GM12878 (cell line): ENCODE measurements at regions not wholly inside any gene's neighbourhood (a gene's known extent, or its start where the extent isn't known, plus 50 kb on each side); places are given as distances from the start of the nearest gene placed in this dataset.

Experiments used
- ATAC-seq: fragments of 200-7000 bp; cut with Tn5 transposase; 3 replicates; pipeline ENCODE4 v1.9.1; 2020; ENCODE audit warnings: mild to moderate bottlenecking, moderate library complexity
- BruUV-seq: library from RNA; stranded (reverse); fragments of 400-500 nt; replicated peaks from 2 replicates; lab custom pipeline; 2021; lab: Mats Ljungman, UMichigan
- CTCF ChIA-PET: fragments of 300-600 bp; sonication (Branson Sonifier 250); formaldehyde crosslinking; extraction: SDS; loops from one replicate; lab custom pipeline; 2021; ENCODE audit warnings: inconsistent platforms; lab: Yijun Ruan, JAX
- POLR2A ChIA-PET: fragments of 350-600 bp; formaldehyde crosslinking; extraction: SDS; loops from one replicate; lab custom pipeline; 2021; ENCODE audit warnings: inconsistent platforms; lab: Charles Lee
- RAD21 ChIA-PET: fragments of 300-600 bp; sonication (Branson Sonifier 250); formaldehyde crosslinking; loops from one replicate; lab custom pipeline; 2023; ENCODE audit warnings: antibody characterized with exemption; ENCODE audit not compliant: unreplicated experiment; lab: Charles Lee
- SMC1A ChIA-PET: fragments of 300-600 bp; sonication (Branson Sonifier 250); formaldehyde crosslinking; loops from one replicate; lab custom pipeline; 2023; ENCODE audit not compliant: unreplicated experiment, uncharacterized antibody; lab: Charles Lee
- DNase-seq: peaks from one replicate; pipeline ENCODE4 v3.0.0-alpha.2; 2011; ENCODE audit warnings: low read depth, low spot score
- FAIRE-seq: peaks from 3 replicates; lab custom pipeline; 2011; peaks lifted over from hg19 to GRCh38; lab: Jason Lieb, UNC
- H2AFZ ChIP-seq: 2 replicates; pipeline ENCODE4 v1.6.0; 2011; ENCODE audit warnings: low read depth, low read length, control low read depth; ENCODE audit not compliant: control insufficient read depth
- H3K27ac ChIP-seq: 2 replicates; pipeline ENCODE4 v1.5.1; 2011; ENCODE audit warnings: control low read depth; ENCODE audit not compliant: control insufficient read depth, insufficient read depth
- H3K27me3 ChIP-seq, 2 experiments: replicated peaks in 1 of 2; 2 replicates each; pipeline versions ENCODE4 v1.6.0 to v1.6.1; 2011; ENCODE audit warnings: low read length in 1 of 2; ENCODE audit not compliant: control insufficient read depth in 2 of 2, insufficient read depth in 2 of 2
- H3K36me3 ChIP-seq, 2 experiments: 2 replicates each; pipeline ENCODE4 v1.5.1; 2011; ENCODE audit warnings: low read length in 1 of 2; ENCODE audit not compliant: control insufficient read depth in 2 of 2, insufficient read depth in 2 of 2
- H3K4me1 ChIP-seq: 2 replicates; pipeline ENCODE4 v1.6.1; 2011; ENCODE audit warnings: mild to moderate bottlenecking, low read length, moderate library complexity, mixed read lengths; ENCODE audit not compliant: control insufficient read depth, insufficient read depth
- H3K4me2 ChIP-seq: 2 replicates; pipeline ENCODE4 v1.6.0; 2011; ENCODE audit warnings: control low read depth; ENCODE audit not compliant: control insufficient read depth, insufficient read depth
- H3K4me3 ChIP-seq: fragments of 200-600 bp; sonication (generic); 2 replicates; pipeline ENCODE4 v1.5.1; 2016
- H3K79me2 ChIP-seq: 2 replicates; pipeline ENCODE4 v1.6.0; 2011; ENCODE audit warnings: low read length; ENCODE audit not compliant: control insufficient read depth, insufficient read depth
- H3K9ac ChIP-seq: 2 replicates; pipeline ENCODE4 v1.8.0; 2011; ENCODE audit warnings: low read length, control low read depth, mixed read lengths; ENCODE audit not compliant: control insufficient read depth, insufficient read depth
- H3K9me3 ChIP-seq: replicated peaks from 3 replicates; pipeline ENCODE4 v1.5.1; 2011; ENCODE audit warnings: mild to moderate bottlenecking, low read length; ENCODE audit not compliant: control insufficient read depth, insufficient read depth
- H4K20me1 ChIP-seq: 2 replicates; pipeline ENCODE4 v1.6.0; 2011; ENCODE audit not compliant: control insufficient read depth, insufficient read depth
- CHD1 ChIP-seq: IDR thresholded peaks from 2 replicates; pipeline ENCODE4 v1.6.1; 2012; ENCODE audit warnings: low read depth, low read length, improper control_type of control experiment
- EED ChIP-seq: sonication (generic); IDR thresholded peaks from 2 replicates; pipeline ENCODE4 v1.6.1; 2016; ENCODE audit warnings: antibody characterized with exemption, low read depth
- EZH2 ChIP-seq: IDR thresholded peaks from 2 replicates; pipeline ENCODE4 v1.6.1; 2012; ENCODE audit warnings: low read depth, mild to moderate bottlenecking, control low read depth, inconsistent platforms, low read length, borderline replicate concordance; ENCODE audit not compliant: control insufficient read depth
- IKZF1 ChIP-seq: fragments of 450-650 bp; conservative IDR thresholded peaks from 2 replicates; pipeline ENCODE4 v1.6.1; 2017; ENCODE audit warnings: antibody characterized with exemption, mild to moderate bottlenecking
- LARP7 ChIP-seq: fragments of 450-650 bp; IDR thresholded peaks from 2 replicates; pipeline ENCODE4 v1.6.1; 2017; ENCODE audit warnings: mild to moderate bottlenecking
- MYB ChIP-seq: fragments of 150-350 bp; IDR thresholded peaks from 2 replicates; pipeline ENCODE4 v1.6.1; 2014; ENCODE audit warnings: mild to moderate bottlenecking, low read depth, low read length, borderline replicate concordance
- RFX5 ChIP-seq: IDR thresholded peaks from 2 replicates; pipeline ENCODE4 v1.6.1; 2011; ENCODE audit warnings: low read depth, low read length, improper control_type of control experiment
- SPI1 ChIP-seq: IDR thresholded peaks from 2 replicates; pipeline ENCODE4 v1.6.1; 2011; ENCODE audit warnings: low read depth, mild to moderate bottlenecking, low read length, moderate library complexity, borderline replicate concordance; ENCODE audit not compliant: insufficient read depth
- SREBF2 ChIP-seq: IDR thresholded peaks from 2 replicates; pipeline ENCODE4 v1.6.1; 2012; ENCODE audit warnings: mild to moderate bottlenecking, low read length
- YY1 ChIP-seq: IDR thresholded peaks from 2 replicates; pipeline ENCODE4 v1.6.1; 2011; ENCODE audit warnings: low read depth, mild to moderate bottlenecking, low read length
- ZSCAN29 ChIP-seq: fragments of 450-650 bp; IDR thresholded peaks from 2 replicates; pipeline ENCODE4 v1.6.1; 2017; ENCODE audit warnings: mild to moderate bottlenecking, moderate library complexity
- WGBS: methylation state at CpG from one replicate; pipeline ENCODE4 v1.1.6; 2016; ENCODE audit warnings: low lambda C conversion rate; ENCODE audit not compliant: insufficient replicate concordance, insufficient coverage; ENCODE audit errors: missing lambda C conversion rate; 5-methylcytosine and 5-hydroxymethylcytosine counted together
- in situ Hi-C: fragments of 300-500 bp; cut with MboI; formaldehyde crosslinking; loops from 9 replicates; pipeline ENCODE4 v1.14.3; 2018; ENCODE audit warnings: mixed read lengths
- intact Hi-C: fragments of 100-400 bp; cut with micrococcal nuclease; formaldehyde crosslinking; loops from one replicate; pipeline ENCODE4 v1.14.2; 2022; ENCODE audit not compliant: unreplicated experiment
- TF ChIP-seq, protein P1 (sequence below): fragments of 450-650 bp; IDR thresholded peaks from 2 replicates; pipeline ENCODE4 v1.6.1; 2016; ENCODE audit warnings: mild to moderate bottlenecking, moderate library complexity, borderline replicate concordance
- TF ChIP-seq, protein P2 (sequence below): IDR thresholded peaks from 2 replicates; pipeline ENCODE4 v1.6.1; 2012; ENCODE audit warnings: low read depth, low read length, improper control_type of control experiment
- TF ChIP-seq, protein P3 (sequence below): IDR thresholded peaks from 2 replicates; pipeline ENCODE4 v1.6.1; 2011; ENCODE audit warnings: low read depth, mild to moderate bottlenecking, low read length, moderate library complexity, borderline replicate concordance; ENCODE audit errors: extremely low read depth
- TF ChIP-seq, protein P4 (sequence below): IDR thresholded peaks from 2 replicates; pipeline ENCODE4 v1.6.1; 2011; ENCODE audit warnings: borderline replicate concordance, low read depth, mild to moderate bottlenecking, moderate library complexity, mixed read lengths, low read length; ENCODE audit not compliant: insufficient read depth; ENCODE audit errors: extremely low read length

DNA sequence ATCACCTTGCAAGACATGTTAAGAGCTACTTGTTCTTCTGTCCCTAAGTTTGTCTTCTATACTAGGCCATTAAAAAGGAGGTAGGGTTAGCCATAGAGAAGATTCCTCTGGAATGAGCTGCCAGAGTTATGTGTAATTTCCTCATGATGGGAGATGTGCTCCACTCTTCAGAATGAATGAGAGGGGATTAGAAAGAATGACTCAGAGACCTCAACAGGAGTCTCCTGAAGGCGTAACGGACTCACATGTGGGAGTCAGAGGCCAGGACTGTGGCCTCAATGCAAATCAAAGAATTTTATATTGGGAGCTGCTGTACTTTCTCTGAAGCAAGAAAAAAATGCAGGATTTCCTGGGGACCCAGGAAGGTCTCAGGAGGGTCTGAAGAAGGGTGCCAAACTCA lies 87.8 kb upstream of the ATXN7L3B start (continued):
- TF ChIP-seq, protein P1, sequence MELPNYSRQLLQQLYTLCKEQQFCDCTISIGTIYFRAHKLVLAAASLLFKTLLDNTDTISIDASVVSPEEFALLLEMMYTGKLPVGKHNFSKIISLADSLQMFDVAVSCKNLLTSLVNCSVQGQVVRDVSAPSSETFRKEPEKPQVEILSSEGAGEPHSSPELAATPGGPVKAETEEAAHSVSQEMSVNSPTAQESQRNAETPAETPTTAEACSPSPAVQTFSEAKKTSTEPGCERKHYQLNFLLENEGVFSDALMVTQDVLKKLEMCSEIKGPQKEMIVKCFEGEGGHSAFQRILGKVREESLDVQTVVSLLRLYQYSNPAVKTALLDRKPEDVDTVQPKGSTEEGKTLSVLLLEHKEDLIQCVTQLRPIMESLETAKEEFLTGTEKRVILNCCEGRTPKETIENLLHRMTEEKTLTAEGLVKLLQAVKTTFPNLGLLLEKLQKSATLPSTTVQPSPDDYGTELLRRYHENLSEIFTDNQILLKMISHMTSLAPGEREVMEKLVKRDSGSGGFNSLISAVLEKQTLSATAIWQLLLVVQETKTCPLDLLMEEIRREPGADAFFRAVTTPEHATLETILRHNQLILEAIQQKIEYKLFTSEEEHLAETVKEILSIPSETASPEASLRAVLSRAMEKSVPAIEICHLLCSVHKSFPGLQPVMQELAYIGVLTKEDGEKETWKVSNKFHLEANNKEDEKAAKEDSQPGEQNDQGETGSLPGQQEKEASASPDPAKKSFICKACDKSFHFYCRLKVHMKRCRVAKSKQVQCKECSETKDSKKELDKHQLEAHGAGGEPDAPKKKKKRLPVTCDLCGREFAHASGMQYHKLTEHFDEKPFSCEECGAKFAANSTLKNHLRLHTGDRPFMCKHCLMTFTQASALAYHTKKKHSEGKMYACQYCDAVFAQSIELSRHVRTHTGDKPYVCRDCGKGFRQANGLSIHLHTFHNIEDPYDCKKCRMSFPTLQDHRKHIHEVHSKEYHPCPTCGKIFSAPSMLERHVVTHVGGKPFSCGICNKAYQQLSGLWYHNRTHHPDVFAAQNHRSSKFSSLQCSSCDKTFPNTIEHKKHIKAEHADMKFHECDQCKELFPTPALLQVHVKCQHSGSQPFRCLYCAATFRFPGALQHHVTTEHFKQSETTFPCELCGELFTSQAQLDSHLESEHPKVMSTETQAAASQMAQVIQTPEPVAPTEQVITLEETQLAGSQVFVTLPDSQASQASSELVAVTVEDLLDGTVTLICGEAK, result no peak
- no peak for TF ChIP-seq MYB
- TF ChIP-seq, protein P2, sequence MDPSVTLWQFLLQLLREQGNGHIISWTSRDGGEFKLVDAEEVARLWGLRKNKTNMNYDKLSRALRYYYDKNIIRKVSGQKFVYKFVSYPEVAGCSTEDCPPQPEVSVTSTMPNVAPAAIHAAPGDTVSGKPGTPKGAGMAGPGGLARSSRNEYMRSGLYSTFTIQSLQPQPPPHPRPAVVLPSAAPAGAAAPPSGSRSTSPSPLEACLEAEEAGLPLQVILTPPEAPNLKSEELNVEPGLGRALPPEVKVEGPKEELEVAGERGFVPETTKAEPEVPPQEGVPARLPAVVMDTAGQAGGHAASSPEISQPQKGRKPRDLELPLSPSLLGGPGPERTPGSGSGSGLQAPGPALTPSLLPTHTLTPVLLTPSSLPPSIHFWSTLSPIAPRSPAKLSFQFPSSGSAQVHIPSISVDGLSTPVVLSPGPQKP, result no peak

DNA sequence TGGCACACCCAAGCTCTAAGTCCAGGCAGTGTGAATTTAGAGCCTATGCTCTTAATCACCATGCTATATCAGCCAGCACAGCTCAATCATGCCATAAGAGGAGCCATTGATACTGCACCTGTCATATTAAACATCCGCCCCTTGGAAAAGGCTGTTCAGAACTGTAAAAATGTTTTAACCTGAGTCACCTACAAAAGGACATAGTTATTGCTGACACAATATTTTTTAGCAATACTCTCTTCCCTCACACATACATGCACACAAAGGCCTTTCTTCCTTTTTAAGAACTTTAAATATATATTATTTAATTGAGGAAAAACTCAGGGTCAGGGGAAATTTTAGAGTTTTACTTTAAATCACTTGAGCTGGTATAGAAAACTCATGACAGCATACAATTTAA lies 83.5 kb upstream of the ATXN7L3B start:
- no peak for ATAC-seq
- Histone ChIP-seq H2AFZ (no peak overlapping the region), H3K79me2 (no peaks in the 10 kb centered on the region), H3K4me3 (no peak overlapping the region), H3K4me2 (no peak overlapping the region), H3K27ac (no peak overlapping the region), H3K27me3 (no peaks in the 10 kb centered on the region), H3K4me1 (no peaks in the 10 kb centered on the region), H3K36me3 (no peaks in the 10 kb centered on the region), H3K9me3 (no peaks in the 10 kb centered on the region), H3K9ac (no peak overlapping the region), H4K20me1 (no peaks in the 10 kb centered on the region)
- no peak for FAIRE-seq
- ChIA-PET CTCF (no interaction called here), SMC1A (no interaction called here), POLR2A (no interaction called here), RAD21 (no interaction called here)
- WGBS, result 84% methylated on average over 1 of the region's 1 CpG
- intact Hi-C loops (no loop called here), in situ Hi-C loops (no loop called here)
- no peak for DNase-seq
- BruUV-seq, result no TSS peak
- no peak for TF ChIP-seq EED
- no peak for TF ChIP-seq SPI1
- TF ChIP-seq, protein P3, sequence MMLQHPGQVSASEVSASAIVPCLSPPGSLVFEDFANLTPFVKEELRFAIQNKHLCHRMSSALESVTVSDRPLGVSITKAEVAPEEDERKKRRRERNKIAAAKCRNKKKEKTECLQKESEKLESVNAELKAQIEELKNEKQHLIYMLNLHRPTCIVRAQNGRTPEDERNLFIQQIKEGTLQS, result no peak
- no peak for TF ChIP-seq RFX5
- no peak for TF ChIP-seq IKZF1
- no peak for TF ChIP-seq CHD1
- TF ChIP-seq, protein P4, sequence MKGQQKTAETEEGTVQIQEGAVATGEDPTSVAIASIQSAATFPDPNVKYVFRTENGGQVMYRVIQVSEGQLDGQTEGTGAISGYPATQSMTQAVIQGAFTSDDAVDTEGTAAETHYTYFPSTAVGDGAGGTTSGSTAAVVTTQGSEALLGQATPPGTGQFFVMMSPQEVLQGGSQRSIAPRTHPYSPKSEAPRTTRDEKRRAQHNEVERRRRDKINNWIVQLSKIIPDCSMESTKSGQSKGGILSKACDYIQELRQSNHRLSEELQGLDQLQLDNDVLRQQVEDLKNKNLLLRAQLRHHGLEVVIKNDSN, result no peak
- TF ChIP-seq SREBF2, result no peak
- TF ChIP-seq EZH2, result no peak
- TF ChIP-seq ZSCAN29, result no peak
- TF ChIP-seq YY1, result no peak
- TF ChIP-seq LARP7, result no peak
